GM12873 (cell line): ENCODE measurements at regions not wholly inside any gene's neighbourhood (a gene's known extent, or its start where the extent isn't known, plus 50 kb on each side); places are given as distances from the start of the nearest gene placed in this dataset.

ENCODE experiments used
- CTCF ChIP-seq: IDR thresholded peaks from 2 replicates; pipeline ENCODE4 v1.5.1; 2012; ENCODE audit warnings: low read depth, mild to moderate bottlenecking, moderate library complexity, low read length, control low read depth; ENCODE audit not compliant: insufficient read depth; ENCODE audit errors: missing control alignments

DNA sequence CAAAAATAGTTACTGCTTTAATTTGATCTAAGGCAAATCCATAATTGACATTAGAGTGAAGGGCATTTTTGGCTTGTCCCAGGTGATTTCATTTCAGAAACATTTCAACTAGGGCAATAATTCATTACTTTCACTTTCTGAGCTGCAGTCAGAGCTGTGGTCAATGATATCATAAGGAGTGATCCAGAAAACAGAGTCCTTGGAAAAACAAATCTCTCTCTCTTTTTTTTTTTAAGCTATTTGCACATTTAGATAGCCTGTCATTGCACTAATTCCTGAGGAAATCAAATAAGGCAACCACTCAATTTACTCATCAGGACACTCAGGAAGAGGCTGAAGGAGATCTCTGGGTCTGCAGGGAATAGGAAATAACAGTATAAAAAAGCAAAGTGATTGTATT lies 269.5 kb upstream of the LRRC3B start:
- TF ChIP-seq CTCF: no peak

- TF ChIP-seq CTCF: no peak
Measured at GRCh38 chr3:26358405-26358804, 264.2 kb upstream of the LRRC3B start.

DNA sequence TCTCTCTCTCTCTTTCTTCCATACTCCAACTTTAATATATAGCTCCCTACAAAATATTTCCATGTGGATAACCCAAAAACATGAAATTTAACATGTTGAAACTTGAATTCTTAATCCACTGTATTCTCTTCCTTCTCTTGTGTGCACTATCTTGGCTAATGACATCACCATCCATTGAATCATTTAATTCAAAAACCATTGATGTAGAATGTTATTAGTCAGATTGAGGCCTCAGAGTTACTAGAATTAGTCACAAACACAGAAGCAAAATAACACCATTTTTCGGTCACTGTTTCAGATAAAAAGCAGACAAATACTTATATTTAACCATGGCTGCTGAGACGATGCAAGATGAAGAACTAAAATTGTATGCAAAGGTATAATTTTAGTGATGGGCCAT lies 256.9 kb upstream of the LRRC3B start:
- no peak for TF ChIP-seq CTCF

DNA sequence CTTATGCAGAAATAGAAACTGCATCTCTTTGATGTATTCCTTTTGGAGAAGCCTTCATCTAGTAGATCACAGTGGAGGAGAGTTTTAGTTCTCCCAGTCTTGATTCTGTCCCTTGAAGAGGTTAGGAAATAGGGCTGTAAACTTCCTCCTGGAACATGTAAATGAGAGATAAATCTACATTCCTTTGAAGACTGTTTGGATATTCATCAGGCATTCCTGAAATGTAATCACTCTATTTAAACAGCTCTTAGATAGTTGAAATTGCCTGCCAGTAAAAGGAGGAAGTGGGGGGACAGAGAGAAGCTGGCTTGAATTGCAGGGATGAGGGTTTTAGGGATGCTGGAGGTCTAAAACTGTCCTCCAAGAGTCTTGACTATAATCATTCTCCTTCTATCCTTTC lies 254.3 kb upstream of the LRRC3B start:
- no peak for TF ChIP-seq CTCF

- TF ChIP-seq CTCF: no peak
Measured at GRCh38 chr3:26369133-26369532, 253.4 kb upstream of the LRRC3B start.

- TF ChIP-seq CTCF: no peak
Measured at GRCh38 chr3:26375843-26376530, 246.6 kb upstream of the LRRC3B start.

GRCh38 chr3:26381411-26381810 lies 241.2 kb upstream of the LRRC3B start:
- no peak for TF ChIP-seq CTCF
